Middle frontal gyrus (tissue), 1 donor: ENCODE measurements at regions not wholly inside any gene's neighbourhood (a gene's known extent, or its start where the extent isn't known, plus 50 kb on each side); places are given as distances from the start of the nearest gene placed in this dataset.
"Not testable (repeated sequence)": the region's sequence is repeated elsewhere in the genome, so short reads cannot be mapped to it uniquely, and the experiment has no call there.

Source experiments
- DNase-seq: peaks from one replicate; pipeline ENCODE4 v3.0.0-alpha.2; 2015; ENCODE audit warnings: low spot score; ENCODE audit errors: extremely low spot score

DNA sequence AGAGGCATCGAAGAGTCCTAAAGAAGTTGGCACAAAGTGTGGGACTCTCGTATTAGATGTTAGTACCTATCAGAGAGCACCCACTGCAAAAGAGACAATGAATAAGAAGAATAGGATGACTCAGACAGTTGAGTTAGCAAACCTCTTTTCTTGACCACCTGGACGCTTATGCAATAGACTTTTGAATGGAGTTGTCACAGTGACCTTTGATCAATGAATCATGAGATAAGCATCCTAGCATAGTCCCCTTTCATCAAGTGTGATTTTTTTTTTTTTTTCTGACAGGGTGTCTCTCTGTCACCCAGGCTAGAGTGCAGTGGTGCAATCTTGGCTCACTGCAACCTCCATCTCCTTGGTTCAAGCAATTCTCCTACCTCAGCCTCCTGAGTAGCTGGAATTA, 1417.9 kb upstream of the GOT2 start:
- no peak for DNase-seq

DNA sequence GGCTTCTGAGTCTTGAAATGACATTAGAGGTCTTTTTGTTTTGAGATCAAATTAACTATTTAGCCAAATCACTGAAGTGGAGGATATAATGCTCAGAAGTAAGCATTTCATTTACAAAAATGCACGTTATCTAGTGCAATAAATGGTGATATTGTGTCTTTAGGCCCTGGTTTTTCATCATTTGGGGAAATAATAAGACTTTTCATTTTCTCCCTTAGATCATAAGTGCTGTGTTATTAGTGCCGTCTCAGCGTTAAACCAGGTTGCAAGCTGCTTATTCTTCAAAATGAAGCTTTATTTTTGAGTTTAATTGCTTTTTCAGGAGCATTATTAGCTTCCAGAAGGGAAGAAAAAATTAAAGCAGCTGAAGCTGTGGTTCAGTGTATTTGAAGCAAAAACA, 1416.8 kb upstream of the GOT2 start:
- DNase-seq: no peak

DNA sequence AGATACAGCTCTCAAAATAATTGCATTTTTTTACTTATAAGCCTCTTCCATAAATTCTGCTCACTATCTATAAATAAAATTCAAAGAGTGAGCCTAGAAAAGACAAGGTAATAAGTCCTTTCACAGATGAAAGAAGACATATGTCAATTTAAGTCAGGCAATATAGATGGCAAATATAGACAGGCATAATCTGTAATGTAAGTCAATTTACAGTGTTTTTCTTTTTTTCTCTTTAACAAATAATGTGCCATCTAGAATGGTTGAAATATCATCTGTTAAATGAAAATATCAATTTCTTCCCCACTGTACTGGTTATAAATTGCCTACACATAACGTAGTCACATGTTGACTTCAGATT, 1409.2 kb upstream of the GOT2 start:
- no peak for DNase-seq

DNA sequence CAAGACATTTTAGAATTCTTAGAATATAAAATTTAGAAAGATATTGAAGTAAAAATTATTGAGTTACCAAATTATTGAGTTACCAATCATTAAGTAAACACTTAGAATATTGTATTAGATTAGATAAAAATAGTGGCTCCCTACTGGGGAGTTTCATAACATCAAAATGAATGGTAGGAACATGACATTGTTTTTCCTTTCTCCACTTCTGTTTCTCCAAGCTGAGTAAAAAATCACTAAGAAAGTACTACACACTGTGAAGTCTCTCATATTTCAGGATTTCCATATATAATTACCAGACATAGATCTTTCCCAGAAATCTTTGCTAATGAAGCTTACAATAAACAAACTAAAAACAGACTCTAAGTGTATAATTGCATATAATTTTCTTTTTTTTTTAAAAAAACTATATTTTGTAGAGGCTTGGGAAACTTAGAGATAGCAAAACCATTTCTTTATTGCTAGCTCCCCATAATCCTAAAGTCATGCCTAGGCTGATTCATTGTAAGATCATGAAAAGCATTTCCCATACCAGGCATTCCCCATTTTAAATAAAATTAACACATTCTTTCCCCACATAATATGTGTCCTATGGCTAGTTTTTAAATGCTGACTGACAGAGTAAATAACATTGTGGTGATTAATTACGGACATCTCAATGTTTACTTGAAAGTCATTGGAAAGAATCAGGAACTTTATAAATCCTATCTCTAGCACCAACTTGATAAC, 1408.7 kb upstream of the GOT2 start:
- DNase-seq: no peak

DNA sequence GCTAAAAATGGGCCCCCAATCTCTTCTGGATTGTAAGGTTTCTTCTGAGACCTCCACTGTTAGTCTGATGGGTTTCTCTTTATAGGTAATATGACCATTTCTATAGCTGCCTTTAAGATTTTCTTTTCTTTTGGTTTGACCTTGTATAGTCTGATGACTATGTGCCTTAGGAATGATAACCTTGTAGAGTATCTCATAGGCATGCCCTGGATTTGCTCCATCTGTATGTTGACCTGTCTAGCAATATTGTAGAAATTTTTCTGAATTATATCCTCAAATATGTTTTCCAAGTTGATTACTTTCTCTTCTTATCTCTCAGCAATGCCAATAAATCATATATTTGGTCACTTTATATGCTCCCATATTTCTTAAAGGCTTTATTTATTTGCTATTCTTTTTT, 1403.8 kb upstream of the GOT2 start:
- no peak for DNase-seq

DNA sequence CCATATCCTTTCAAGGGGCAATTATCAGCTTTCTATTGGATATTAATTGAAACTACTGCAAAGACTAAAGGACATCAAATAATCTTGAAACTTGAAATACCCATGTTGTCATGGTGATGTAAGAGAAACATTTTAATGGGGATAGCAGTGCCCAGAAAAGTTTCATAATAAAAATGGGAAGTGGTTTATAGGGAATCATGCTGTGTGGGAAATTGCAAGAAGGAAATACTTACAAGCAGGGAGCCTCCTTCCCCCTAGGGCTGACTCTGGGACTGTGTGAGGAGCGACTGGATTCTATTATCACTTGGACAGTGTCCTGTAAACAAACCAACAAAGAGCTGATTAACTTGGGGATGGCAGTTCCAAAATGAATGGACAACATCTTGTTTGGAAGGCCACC, 1393.1 kb upstream of the GOT2 start:
- no peak for DNase-seq

DNA sequence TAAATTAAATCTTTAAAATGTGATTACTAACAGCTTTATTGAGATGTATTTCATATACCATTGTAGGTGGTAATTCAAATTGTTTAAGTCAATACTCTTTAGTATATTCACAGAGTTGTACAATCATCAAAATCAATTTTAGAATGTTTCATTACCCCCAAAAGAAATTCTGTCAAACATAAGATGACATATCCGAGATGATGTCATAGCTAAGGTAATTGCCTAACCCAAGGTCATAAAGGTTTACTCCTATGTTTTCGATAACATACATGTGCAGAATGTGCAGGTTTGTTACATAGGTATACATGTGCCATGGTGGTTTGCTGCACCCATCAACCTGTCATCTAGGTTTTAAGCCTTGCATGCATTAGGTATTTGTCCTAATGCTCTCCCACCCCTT, 1392.0 kb upstream of the GOT2 start:
- DNase-seq: not testable (repeated sequence)

DNA sequence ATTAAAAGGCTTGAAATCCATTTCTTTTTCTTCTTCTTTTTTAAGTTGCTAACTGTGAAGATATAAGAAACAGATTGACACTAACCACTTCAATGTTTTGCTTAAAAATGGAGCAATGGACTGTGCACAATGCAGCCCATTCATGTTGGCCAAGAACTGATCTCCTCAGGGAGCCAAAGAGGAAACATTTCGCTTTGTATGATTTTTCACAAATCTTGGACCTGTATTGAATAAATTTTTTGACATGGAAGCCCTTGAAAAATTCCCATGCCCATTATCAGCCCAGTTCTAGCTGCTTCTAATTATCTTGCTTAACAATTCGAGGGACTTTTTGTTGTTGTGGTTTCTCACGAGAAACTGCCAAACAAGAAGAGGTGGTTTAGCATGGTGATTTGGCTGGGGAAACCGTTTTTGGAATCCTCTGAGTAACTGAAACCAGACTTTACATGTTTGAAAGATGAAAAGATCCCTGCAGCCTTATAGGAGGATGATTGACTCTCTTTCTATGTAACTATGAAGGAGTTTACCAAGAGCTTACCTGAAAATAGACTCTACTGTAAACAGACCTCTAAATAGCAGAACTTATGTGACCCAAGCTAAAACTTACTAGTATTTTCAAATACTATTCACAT, 1389.4 kb upstream of the GOT2 start:
- no peak for DNase-seq

DNA sequence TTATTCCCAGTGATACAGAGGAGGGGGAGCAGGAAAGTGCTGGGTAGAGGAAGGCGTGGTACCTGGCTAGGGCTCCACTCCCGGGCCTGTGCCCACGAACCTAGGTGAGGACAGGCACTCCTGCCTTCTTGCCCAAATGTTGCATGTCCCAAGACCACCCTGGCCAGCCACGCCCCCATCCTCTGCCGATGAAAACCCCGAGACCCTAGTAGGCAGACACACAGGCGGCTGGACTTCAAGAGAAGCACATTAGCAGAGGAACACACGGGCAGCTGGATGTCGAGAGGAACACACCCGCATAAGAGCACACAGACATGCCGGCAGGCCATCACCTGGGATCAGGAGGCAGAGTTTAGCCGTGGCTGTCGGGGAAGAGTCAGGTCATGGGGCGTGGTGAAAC, 1386.5 kb upstream of the GOT2 start:
- no peak for DNase-seq

DNA sequence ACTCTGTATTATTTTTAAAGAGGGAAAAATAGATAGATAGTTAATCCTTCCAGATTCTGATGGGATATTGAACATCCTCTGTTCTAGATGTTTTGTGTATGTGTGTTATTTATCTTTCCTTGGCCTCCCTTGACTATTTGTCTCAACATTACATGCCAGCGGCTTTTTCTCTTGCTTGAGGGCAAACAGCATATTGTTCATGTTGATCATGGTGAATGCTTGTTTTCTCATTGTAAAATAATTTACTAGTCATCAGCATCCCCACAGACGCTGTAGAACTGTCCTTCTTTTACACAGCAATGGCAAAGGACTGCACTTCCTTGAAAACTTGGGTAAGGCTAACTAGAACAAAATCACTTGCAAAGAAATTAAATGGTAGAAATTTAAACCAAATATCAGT, 1376.4 kb upstream of the GOT2 start:
- DNase-seq: no peak

DNA sequence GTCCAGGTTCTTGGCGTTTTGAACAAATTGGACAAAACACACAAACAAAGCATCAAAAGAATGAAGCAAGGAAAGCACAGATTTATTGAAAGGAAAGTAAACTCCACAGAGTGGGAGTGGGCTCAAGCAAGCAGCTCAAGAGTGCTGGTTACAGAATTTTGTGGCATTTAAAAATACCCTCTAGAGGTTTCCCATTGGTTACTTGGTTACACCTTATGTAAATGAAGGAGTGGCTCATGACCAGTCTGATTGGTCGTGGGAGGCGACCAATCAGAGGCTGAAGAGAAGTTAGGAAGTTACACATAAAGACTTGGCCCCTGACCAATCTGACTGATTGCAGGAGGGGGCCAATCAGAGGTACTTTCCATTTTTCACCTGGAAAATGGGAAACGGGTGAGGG, 1373.8 kb upstream of the GOT2 start:
- no peak for DNase-seq

DNA sequence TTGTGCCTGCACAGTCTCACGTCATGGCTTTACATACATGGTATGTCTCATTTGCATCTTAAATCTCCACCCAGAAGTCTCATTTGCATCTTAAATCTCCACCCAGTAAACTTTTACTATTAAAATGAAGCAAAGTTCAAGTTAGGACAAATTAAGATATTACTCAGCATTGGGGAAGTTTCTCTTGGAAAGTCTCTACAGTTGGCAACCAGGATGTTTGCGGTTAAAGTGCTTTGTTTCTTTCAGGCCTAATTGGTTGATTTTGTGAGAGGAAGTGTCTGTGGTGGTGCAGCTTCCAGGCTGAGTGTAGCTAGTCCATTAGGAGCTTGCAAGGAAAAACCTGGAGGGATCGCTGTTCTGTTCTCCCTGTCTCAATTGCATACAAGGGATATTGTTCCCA, 1373.3 kb upstream of the GOT2 start:
- no peak for DNase-seq

DNA sequence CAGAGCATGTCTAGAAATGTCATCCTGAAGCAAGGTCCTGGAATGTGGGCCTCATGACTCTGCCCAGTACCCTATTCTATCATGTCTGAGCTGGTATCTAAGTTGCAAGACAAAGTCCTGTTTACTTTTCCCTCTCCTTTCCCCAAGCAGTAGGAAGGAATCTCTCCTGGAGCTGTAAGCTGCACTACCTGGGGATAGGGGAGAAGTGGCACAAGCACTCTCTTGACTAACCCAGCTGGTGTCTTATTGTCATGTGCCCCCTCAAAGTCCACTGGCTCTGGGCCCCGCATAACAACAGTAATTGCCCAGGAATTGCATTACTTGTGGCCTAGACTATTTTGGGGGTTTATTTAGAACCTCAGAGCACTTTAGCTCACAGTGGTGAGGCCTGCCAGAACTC, 1366.3 kb upstream of the GOT2 start:
- DNase-seq: no peak

DNA sequence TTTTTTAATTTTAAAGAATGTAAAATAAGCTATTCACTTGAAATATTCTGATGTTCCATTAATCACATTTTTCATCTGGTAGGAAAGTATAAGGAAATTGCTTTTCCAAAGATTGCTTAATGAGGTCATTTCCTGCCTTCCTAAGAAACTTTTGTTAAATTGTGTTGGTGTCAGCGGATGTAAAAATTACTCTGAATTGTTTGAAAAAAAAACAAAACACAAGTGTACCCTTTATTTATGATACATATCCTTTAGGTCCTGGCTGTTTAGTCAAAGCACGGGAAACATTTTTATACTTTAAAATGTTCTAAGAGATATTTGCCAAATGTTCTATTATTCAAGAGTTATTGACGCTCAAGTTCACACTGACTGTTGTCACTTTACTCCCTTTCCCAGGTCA, 1357.4 kb upstream of the GOT2 start:
- DNase-seq: no peak

DNA sequence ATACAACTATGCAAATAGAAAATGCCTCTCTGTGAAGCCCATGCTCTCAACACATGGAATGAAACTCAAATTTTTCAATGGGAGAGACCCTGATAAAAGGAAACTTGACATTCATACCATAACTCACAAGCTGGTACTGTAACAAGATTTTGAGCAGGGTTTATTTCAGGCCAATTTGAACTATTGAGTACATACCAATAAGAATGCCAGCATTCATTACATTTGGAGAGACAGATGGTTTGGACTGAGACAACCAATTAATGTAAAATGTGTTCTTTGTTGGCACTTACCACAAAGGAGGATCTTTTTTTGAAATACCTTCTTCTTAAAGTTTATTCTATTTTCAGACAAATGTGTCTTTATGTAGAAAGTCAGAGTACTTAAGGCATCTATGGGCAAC, 1357.0 kb upstream of the GOT2 start:
- DNase-seq: no peak

DNA sequence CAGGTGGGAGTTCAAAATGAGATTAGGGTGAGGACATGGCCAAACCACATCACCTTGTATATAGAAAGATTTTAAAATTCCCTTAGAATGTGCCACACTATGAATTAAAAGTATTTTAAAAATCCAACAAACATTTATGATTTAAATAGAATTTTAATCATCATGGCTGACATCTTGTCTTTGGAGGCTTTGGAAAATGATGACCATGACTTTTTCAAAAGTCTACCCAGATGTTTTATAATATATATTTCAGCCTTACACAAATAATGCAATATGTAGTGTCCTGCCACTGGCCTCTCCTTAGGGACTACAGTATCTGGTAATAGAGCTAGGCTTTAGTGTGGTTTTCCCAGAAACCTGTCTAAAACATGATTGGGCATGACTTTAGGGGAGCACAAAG, 1353.4 kb upstream of the GOT2 start:
- DNase-seq: no peak

DNA sequence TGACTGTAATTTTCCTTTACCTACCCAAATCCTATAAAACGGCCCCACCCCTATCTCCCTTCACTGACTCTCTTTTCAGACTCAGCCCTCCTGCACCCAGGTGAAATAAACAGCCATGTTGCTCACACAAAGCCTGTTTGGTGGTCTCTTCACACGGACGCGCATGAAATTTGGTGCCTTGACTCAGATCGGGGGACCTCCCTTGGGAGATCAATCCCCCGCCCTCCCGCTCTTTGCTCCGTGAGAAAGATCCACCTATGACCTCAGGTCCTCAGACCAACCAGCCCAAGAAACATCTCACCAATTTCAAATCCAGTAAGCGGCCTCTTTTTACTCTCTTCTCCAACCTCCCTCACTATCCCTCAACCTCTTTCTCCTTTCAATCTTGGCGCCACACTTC, 1344.7 kb upstream of the GOT2 start:
- not testable (repeated sequence) for DNase-seq

DNA sequence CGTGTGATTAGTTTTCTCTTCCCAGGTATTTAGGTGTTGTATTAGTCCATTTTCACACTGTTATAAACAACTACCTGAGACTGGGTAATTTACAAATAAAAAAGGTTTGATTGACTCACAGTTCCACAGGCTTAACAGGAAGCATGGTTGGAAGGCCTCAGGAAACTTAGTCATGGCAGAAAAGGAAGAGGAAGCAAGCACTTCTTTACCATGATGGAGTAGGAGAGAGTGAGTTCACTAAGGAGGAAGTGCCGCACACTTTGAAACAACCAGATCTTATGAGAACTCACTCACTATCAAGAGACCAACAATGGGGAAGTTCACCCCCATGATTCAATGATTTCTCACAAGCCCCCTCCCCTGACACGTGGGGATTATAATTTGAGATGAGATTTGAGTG, 1343.7 kb upstream of the GOT2 start:
- DNase-seq: no peak

DNA sequence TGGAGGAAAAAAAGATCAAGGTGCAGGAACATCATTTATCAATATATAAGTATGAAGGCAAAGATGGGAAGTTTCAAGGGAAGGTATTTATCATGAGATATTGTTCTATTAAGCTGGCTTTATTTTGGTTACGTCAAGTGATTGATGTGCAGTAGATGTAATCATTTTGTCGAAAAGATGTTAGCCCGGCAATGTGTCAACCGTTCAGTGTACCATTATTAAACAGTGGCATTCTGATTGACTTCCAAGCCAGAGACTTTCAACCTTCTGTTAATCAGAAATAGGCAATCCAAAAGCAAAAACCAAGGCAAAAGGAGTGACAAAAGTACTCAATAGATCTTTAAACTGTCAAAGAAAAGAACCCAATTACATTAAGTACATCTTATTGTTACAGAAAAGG, 1340.3 kb upstream of the GOT2 start:
- DNase-seq: no peak

DNA sequence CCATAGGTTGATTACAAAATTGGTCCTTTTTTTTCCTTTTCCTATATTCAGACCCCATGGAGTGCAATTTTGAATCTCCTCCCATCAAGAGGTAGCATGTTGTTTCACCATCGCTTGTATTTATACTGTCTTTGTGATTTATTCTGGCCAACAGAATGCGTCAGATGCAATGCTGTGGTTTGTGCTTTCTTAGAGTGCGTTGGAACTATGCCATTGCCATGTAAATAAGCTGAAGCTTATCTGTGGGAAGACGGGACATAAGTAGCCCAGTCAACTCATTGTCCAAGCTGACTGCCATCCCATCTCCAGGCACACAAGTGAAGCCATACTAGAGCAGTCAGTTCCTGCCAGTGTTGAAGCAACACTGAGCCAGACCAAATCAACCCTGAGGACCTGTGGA, 1339.3 kb upstream of the GOT2 start:
- DNase-seq: no peak

DNA sequence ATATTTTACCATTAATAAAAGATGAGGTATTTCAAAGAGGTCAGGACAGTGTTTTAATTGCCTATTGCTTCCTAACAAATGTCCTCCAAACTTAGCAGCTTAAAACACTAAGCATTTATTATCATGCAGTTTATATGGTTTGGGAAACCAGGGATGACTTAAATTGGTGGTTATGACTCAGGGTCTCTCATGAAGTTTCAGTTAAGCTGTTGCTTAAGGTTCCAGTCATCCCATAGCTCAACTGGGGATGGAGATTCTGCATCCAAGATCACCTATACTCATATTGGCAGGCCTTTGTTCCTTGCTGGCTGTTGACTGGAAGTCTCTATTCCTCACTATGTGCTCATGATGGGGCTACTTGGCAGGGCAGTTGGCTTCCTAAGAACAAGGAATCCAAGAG, 1329.9 kb upstream of the GOT2 start:
- DNase-seq: no peak

DNA sequence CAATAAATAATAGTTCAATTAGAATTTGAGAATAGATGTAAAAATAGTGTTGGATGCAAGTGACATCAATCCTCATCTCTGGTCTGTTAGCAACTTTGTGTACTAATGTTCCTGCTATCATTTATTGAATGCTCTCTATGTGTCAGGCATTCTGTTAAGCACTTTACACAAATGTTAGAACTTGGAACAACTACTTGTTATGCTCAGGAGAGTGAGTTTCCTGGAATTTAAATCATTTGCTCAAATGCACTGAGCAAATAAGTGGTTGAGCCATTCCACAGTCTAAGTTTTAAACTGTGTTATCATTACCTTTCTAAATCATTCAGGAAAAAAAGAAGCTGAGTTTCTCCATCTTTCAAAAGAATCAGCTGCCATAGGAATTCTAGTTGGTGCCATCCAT, 1327.3 kb upstream of the GOT2 start:
- no peak for DNase-seq

DNA sequence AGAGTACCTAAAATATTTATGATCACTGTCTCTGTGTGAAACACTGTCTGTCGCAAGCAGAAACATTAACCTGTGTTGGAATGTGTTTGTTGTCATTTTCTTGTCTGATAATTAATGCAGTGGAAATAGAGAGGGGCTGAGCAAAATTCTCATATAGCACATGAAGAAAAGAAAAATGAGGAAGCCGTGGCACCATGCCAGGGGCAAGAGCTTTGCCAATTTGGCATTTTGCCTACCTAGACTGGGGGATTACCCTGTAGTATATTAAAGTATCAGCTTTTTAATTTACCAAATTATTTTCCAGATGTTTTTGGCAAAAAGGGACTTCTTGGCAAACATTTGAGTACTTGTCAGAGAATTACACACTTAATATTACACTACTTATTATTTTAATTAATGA, 1326.6 kb upstream of the GOT2 start:
- DNase-seq: no peak

DNA sequence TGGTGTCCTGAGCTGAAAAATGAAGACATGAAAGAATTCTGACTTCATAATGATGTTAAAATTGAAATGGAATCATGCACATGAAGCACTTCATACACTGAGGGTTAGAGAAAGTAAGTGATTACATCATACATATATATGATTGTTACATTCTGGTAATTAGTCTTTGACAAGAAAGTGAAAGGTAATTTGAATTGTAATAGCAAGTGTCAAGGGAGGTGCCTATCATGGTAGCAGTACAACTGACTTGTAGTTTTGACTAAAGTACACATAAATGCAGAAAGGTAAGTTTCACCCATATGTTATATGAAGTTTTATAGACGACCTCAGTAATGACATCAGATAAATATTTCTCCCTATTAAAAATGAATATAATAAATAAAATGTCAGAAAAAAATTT, 1325.0 kb upstream of the GOT2 start:
- DNase-seq: no peak
